Lower leg skin (tissue), 4 donors: ENCODE measurements at regions not wholly inside any gene's neighbourhood (a gene's known extent, or its start where the extent isn't known, plus 50 kb on each side); places are given as distances from the start of the nearest gene placed in this dataset.

ENCODE experiments used
- DNase-seq, 2 donors: peaks; one replicate each; pipeline ENCODE4 v3.0.0-alpha.2; 2019; ENCODE audit warnings: low spot score in 2 of 2
- H3K4me3 ChIP-seq: fragments of 200-600 bp; sonication (generic); 2 replicates; pipeline ENCODE4 v1.5.1; 2017; ENCODE audit warnings: mild to moderate bottlenecking, low read depth; ENCODE audit not compliant: poor library complexity, severe bottlenecking
- CTCF ChIP-seq, 3 donors: fragments of 450-650 bp; IDR thresholded peaks; one replicate each; pipeline ENCODE4 v1.5.1; 2016; ENCODE audit warnings: antibody characterized with exemption in 3 of 3, mild to moderate bottlenecking in 3 of 3, moderate library complexity in 2 of 3
- POLR2A ChIP-seq, 2 donors: fragments of 450-650 bp; IDR thresholded peaks; one replicate each; pipeline ENCODE4 v1.6.1; 2016 to 2017; ENCODE audit warnings: antibody characterized with exemption in 2 of 2, mild to moderate bottlenecking in 1 of 2, moderate library complexity in 1 of 2
- WGBS, 2 donors: methylation state at CpG; one replicate each; pipeline ENCODE4 v1.1.5; 2018; 5-methylcytosine and 5-hydroxymethylcytosine counted together
- intact Hi-C: fragments of 100-400 bp; cut with DNase I; formaldehyde crosslinking; loops from one replicate; pipeline ENCODE4 v1.15.0; 2023; ENCODE audit warnings: low total_unique reads

- no peak overlapping the region for H3K4me3 ChIP-seq
- intact Hi-C loops = no loop called here
- no peak for DNase-seq
- 56 to 71% methylated on average over 3 of the region's 3 CpGs for WGBS, 2 donors
- TF ChIP-seq POLR2A (IDR thresholded peaks at IDR 0.05) (no peak), CTCF (IDR thresholded peaks at IDR 0.05) (no peak)
Measured at GRCh38 chr3:111454551-111454950, 87.4 kb upstream of the CD96 start.

GRCh38 chr3:111465081-111465670, 76.8 kb upstream of the CD96 start:
- intact Hi-C loops = no loop called here
- no peak overlapping the region for H3K4me3 ChIP-seq
- no peak for DNase-seq
- 13 to 18% methylated on average over 2 of the region's 2 CpGs for whole genome bisulfite sequencing, 2 donors
- TF ChIP-seq POLR2A (IDR thresholded peaks at IDR 0.05) (no peak), CTCF (IDR thresholded peaks at IDR 0.05) (no peak)

- TF ChIP-seq CTCF (IDR thresholded peaks at IDR 0.05) (no peak), POLR2A (IDR thresholded peaks at IDR 0.05) (no peak)
- H3K4me3 ChIP-seq = no peak overlapping the region
- DNase-seq = no peak
- intact Hi-C loops = no loop called here
- WGBS, 2 donors = 54 to 58% methylated on average over 2 of the region's 2 CpGs
Measured at GRCh38 chr3:111470032-111470431, 72.0 kb upstream of the CD96 start.

GRCh38 chr3:111471831-111472230, 70.2 kb upstream of the CD96 start:
- DNase-seq = no peak
- no peak overlapping the region for H3K4me3 ChIP-seq
- intact Hi-C loops = no loop called here
- WGBS, 2 donors = 83 to 91% methylated on average over 2 of the region's 2 CpGs
- TF ChIP-seq CTCF (IDR thresholded peaks at IDR 0.05) (no peak), POLR2A (IDR thresholded peaks at IDR 0.05) (no peak)

- TF ChIP-seq POLR2A (IDR thresholded peaks at IDR 0.05) (no peak), CTCF (IDR thresholded peaks at IDR 0.05) (no peak)
- intact Hi-C loops = no loop called here
Measured at GRCh38 chr3:111472556-111472955, 69.4 kb upstream of the CD96 start.

GRCh38 chr3:111473550-111473949, 68.4 kb upstream of the CD96 start:
- DNase-seq = no peak
- TF ChIP-seq CTCF (IDR thresholded peaks at IDR 0.05) (no peak), POLR2A (IDR thresholded peaks at IDR 0.05) (no peak)
- H3K4me3 ChIP-seq = no peak overlapping the region
- whole genome bisulfite sequencing, 2 donors = 86 to 88% methylated on average over 2 of the region's 2 CpGs
- intact Hi-C loops = no loop called here

More at GRCh38 chr3:111472556-111472955, 69.4 kb upstream of the CD96 start:
- no peak overlapping the region for H3K4me3 ChIP-seq
- no peak for DNase-seq
- 56 to 60% methylated on average over 4 of the region's 4 CpGs for WGBS, 2 donors
